Smooth muscle cell (in vitro differentiated cells): ENCODE measurements at regions not wholly inside any gene's neighbourhood (a gene's known extent, or its start where the extent isn't known, plus 50 kb on each side); places are given as distances from the start of the nearest gene placed in this dataset.

ENCODE experiments used
- DNase-seq: peaks from one replicate; lab custom pipeline; 2025; ENCODE audit not compliant: unreplicated experiment; lab: John Stamatoyannopoulos, UW
- H2AFZ ChIP-seq: fragments of 200-600 bp; sonication (generic); 2 replicates; pipeline ENCODE4 v1.6.0; 2016; ENCODE audit warnings: antibody characterized with exemption, low read depth, mild to moderate bottlenecking
- H3F3A ChIP-seq: fragments of 200-600 bp; sonication (generic); 2 replicates; pipeline ENCODE4 v1.6.0; 2017; ENCODE audit warnings: antibody characterized with exemption, low read depth
- H3K27ac ChIP-seq: fragments of 200-600 bp; sonication (generic); 2 replicates; pipeline ENCODE4 v1.5.1; 2016; ENCODE audit warnings: low read depth, mild to moderate bottlenecking
- H3K27me3 ChIP-seq: fragments of 200-600 bp; sonication (generic); 2 replicates; pipeline ENCODE4 v1.6.1; 2016; ENCODE audit warnings: low read depth, mild to moderate bottlenecking
- H3K36me3 ChIP-seq: fragments of 200-600 bp; sonication (generic); 2 replicates; pipeline ENCODE4 v1.5.1; 2016; ENCODE audit warnings: low read depth
- H3K4me1 ChIP-seq: fragments of 200-600 bp; sonication (generic); 2 replicates; pipeline ENCODE4 v1.5.1; 2016; ENCODE audit warnings: low read depth
- H3K4me2 ChIP-seq: fragments of 200-600 bp; sonication (generic); 2 replicates; pipeline ENCODE4 v1.6.0; 2016; ENCODE audit warnings: mild to moderate bottlenecking
- H3K4me3 ChIP-seq: fragments of 200-600 bp; sonication (generic); 2 replicates; pipeline ENCODE4 v1.5.1; 2016; ENCODE audit warnings: mild to moderate bottlenecking
- H3K79me2 ChIP-seq: fragments of 200-600 bp; sonication (generic); 2 replicates; pipeline ENCODE4 v1.6.0; 2016; ENCODE audit warnings: low read depth, mild to moderate bottlenecking
- H3K9ac ChIP-seq: fragments of 200-600 bp; sonication (generic); 2 replicates; pipeline ENCODE4 v1.6.0; 2016; ENCODE audit warnings: low read depth
- H3K9me3 ChIP-seq: fragments of 200-600 bp; sonication (generic); replicated peaks from 2 replicates; pipeline ENCODE4 v1.5.1; 2016; ENCODE audit warnings: low read depth
- H4K20me1 ChIP-seq: fragments of 200-600 bp; sonication (generic); 2 replicates; pipeline ENCODE4 v1.6.0; 2016; ENCODE audit warnings: low read depth
- WGBS: methylation state at CpG from one replicate; pipeline ENCODE4 v1.1.7; 2016; ENCODE audit warnings: low lambda C conversion rate; 5-methylcytosine and 5-hydroxymethylcytosine counted together
- TF ChIP-seq, protein P1 (sequence below): fragments of 200-600 bp; sonication (generic); IDR thresholded peaks from 2 replicates; pipeline ENCODE4 v1.5.1; 2017; ENCODE audit warnings: borderline replicate concordance, mild to moderate bottlenecking, antibody characterized with exemption; ENCODE audit not compliant: insufficient read depth, poor library complexity, severe bottlenecking

DNA sequence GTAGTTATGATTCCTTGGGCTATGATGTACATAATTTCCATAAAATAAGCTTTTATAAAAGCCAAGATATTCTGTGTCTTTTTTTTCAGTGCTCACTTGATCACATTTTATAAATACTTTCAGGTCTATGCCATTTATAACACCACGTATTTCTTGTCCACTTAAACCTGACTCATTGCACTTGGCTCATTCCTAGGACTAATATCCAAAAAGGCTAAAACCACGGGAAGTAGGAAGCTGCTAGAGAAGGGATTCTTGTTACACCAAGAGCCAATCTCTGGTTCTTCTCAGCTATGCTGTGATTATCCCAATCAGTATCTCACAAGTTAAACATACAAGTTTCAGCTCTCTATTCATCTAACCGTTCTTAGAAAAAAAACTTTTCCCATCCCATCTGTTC lies 80.4 kb upstream of the CDH6 start:
- no peak for DNase-seq
- no peak overlapping the region for H3K4me2 ChIP-seq
- H3F3A ChIP-seq: no peaks in the 10 kb centered on the region
- H3K9me3 ChIP-seq: no peaks in the 10 kb centered on the region
- H3K4me3 ChIP-seq: no peak overlapping the region
- peaks cover 13% of the 10 kb centered on the region for H3K4me1 ChIP-seq
- no peak overlapping the region for H3K9ac ChIP-seq
- H3K27ac ChIP-seq: no peak overlapping the region
- TF ChIP-seq, protein P1, sequence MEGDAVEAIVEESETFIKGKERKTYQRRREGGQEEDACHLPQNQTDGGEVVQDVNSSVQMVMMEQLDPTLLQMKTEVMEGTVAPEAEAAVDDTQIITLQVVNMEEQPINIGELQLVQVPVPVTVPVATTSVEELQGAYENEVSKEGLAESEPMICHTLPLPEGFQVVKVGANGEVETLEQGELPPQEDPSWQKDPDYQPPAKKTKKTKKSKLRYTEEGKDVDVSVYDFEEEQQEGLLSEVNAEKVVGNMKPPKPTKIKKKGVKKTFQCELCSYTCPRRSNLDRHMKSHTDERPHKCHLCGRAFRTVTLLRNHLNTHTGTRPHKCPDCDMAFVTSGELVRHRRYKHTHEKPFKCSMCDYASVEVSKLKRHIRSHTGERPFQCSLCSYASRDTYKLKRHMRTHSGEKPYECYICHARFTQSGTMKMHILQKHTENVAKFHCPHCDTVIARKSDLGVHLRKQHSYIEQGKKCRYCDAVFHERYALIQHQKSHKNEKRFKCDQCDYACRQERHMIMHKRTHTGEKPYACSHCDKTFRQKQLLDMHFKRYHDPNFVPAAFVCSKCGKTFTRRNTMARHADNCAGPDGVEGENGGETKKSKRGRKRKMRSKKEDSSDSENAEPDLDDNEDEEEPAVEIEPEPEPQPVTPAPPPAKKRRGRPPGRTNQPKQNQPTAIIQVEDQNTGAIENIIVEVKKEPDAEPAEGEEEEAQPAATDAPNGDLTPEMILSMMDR: no peak
- WGBS: 36% methylated on average over 3 of the region's 3 CpGs
- no peaks in the 10 kb centered on the region for H3K27me3 ChIP-seq
- H3K79me2 ChIP-seq: no peaks in the 10 kb centered on the region
- H4K20me1 ChIP-seq: no peaks in the 10 kb centered on the region
- no peak overlapping the region for H2AFZ ChIP-seq
- H3K36me3 ChIP-seq: no peaks in the 10 kb centered on the region

- Histone ChIP-seq H3K9me3 (no peaks in the 10 kb centered on the region), H4K20me1 (no peaks in the 10 kb centered on the region), H2AFZ (peak overlapping the region; percentile 78), H3F3A (peaks cover 9% of the 10 kb centered on the region), H3K36me3 (no peaks in the 10 kb centered on the region), H3K27ac (peak overlapping the region; percentile 68), H3K27me3 (no peaks in the 10 kb centered on the region), H3K4me1 (peaks cover 30% of the 10 kb centered on the region), H3K9ac (peak overlapping the region; percentile 54), H3K4me2 (peak overlapping the region; percentile 55), H3K4me3 (no peak overlapping the region), H3K79me2 (no peaks in the 10 kb centered on the region)
- TF ChIP-seq, protein P1: no peak
- WGBS: 11% methylated on average over 2 of the region's 2 CpGs
- DNase-seq: no peak
These were observed 86.4 kb upstream of the CDH6 start for GRCh38 chr5:31107091-31107518.

- H3K9me3 ChIP-seq: no peaks in the 10 kb centered on the region
- TF ChIP-seq, protein P1: no peak
- no peaks in the 10 kb centered on the region for H3K36me3 ChIP-seq
- H3K4me1 ChIP-seq: peaks cover 30% of the 10 kb centered on the region
- no peaks in the 10 kb centered on the region for H3K27me3 ChIP-seq
- no peaks in the 10 kb centered on the region for H4K20me1 ChIP-seq
- peak overlapping the region; percentile 54 for H3K9ac ChIP-seq
- no peak for DNase-seq
- peak overlapping the region; percentile 55 for H3K4me2 ChIP-seq
- peak overlapping the region; percentile 68 for H3K27ac ChIP-seq
- WGBS: 15% methylated on average over 4 of the region's 4 CpGs
- no peaks in the 10 kb centered on the region for H3K79me2 ChIP-seq
- H3K4me3 ChIP-seq: no peak overlapping the region
- peak overlapping the region; percentile 78 for H2AFZ ChIP-seq
- peaks cover 9% of the 10 kb centered on the region for H3F3A ChIP-seq
These were observed 86.8 kb upstream of the CDH6 start for GRCh38 chr5:31106691-31107090.

GRCh38 chr5:31106278-31106677 lies 87.2 kb upstream of the CDH6 start:
- Histone ChIP-seq H2AFZ (no peak overlapping the region), H3K36me3 (no peaks in the 10 kb centered on the region), H3K4me2 (peak overlapping the region; percentile 55), H3F3A (peaks cover 9% of the 10 kb centered on the region), H3K4me1 (peaks cover 30% of the 10 kb centered on the region), H3K79me2 (no peaks in the 10 kb centered on the region), H3K4me3 (no peak overlapping the region), H4K20me1 (no peaks in the 10 kb centered on the region), H3K9ac (no peak overlapping the region), H3K9me3 (no peaks in the 10 kb centered on the region), H3K27me3 (no peaks in the 10 kb centered on the region), H3K27ac (no peak overlapping the region)
- TF ChIP-seq, protein P1: no peak
- DNase-seq: no peak
- 43% methylated on average over 2 of the region's 2 CpGs for WGBS
